SK-N-SH treated with all-trans-retinoic acid at 6 μM for 48 hours (cell line): ENCODE measurements at regions not wholly inside any gene's neighbourhood (a gene's known extent, or its start where the extent isn't known, plus 50 kb on each side); places are given as distances from the start of the nearest gene placed in this dataset.

ENCODE experiments used
- GLIS3 ChIP-seq: fragments of 250-450 bp; sonication (Bioruptor Pico); IDR thresholded peaks from 2 replicates; pipeline ENCODE4 v1.5.0; 2020; ENCODE audit warnings: mild to moderate bottlenecking, moderate library complexity
- ISL1 ChIP-seq: fragments of 250-450 bp; sonication (Bioruptor Pico); IDR thresholded peaks from 2 replicates; pipeline ENCODE4 v2.1.2; 2022; ENCODE audit warnings: mild to moderate bottlenecking, moderate library complexity
- OSR1 ChIP-seq: fragments of 250-450 bp; sonication (Bioruptor Pico); IDR thresholded peaks from 2 replicates; pipeline ENCODE4 v1.8.0; 2022; ENCODE audit warnings: moderate library complexity, mild to moderate bottlenecking, inconsistent platforms
- PPARA ChIP-seq: fragments of 250-450 bp; sonication (Bioruptor Pico); IDR thresholded peaks from 2 replicates; pipeline ENCODE4 v1.5.0; 2020; ENCODE audit warnings: mild to moderate bottlenecking, borderline replicate concordance
- RARB ChIP-seq: fragments of 250-450 bp; sonication (Bioruptor Pico); IDR thresholded peaks from 2 replicates; pipeline ENCODE4 v1.8.0; 2021; ENCODE audit warnings: mild to moderate bottlenecking, moderate library complexity
- TCF4 ChIP-seq: fragments of 250-450 bp; sonication (Bioruptor Pico); IDR thresholded peaks from 2 replicates; pipeline ENCODE4 v1.8.0; 2021; ENCODE audit warnings: mild to moderate bottlenecking, moderate library complexity, borderline replicate concordance
- ZFP3 ChIP-seq: fragments of 250-450 bp; sonication (Bioruptor Pico); IDR thresholded peaks from 2 replicates; pipeline ENCODE4 v1.5.0; 2020; ENCODE audit warnings: mild to moderate bottlenecking, moderate library complexity
- ZFP30 ChIP-seq: fragments of 450-650 bp; formaldehyde crosslinking; IDR thresholded peaks from 2 replicates; pipeline ENCODE4 v1.5.0; 2022; ENCODE audit warnings: mild to moderate bottlenecking, moderate library complexity
- ZNF565 ChIP-seq: fragments of 450-650 bp; formaldehyde crosslinking; conservative IDR thresholded peaks from 2 replicates; pipeline ENCODE4 v1.5.0; 2020; ENCODE audit warnings: low read depth, mild to moderate bottlenecking, moderate library complexity
- TF ChIP-seq, protein P1 (sequence below): fragments of 250-450 bp; sonication (Bioruptor Pico); IDR thresholded peaks from 2 replicates; pipeline ENCODE4 v1.8.0; 2020; ENCODE audit warnings: mild to moderate bottlenecking, moderate library complexity, borderline replicate concordance

DNA sequence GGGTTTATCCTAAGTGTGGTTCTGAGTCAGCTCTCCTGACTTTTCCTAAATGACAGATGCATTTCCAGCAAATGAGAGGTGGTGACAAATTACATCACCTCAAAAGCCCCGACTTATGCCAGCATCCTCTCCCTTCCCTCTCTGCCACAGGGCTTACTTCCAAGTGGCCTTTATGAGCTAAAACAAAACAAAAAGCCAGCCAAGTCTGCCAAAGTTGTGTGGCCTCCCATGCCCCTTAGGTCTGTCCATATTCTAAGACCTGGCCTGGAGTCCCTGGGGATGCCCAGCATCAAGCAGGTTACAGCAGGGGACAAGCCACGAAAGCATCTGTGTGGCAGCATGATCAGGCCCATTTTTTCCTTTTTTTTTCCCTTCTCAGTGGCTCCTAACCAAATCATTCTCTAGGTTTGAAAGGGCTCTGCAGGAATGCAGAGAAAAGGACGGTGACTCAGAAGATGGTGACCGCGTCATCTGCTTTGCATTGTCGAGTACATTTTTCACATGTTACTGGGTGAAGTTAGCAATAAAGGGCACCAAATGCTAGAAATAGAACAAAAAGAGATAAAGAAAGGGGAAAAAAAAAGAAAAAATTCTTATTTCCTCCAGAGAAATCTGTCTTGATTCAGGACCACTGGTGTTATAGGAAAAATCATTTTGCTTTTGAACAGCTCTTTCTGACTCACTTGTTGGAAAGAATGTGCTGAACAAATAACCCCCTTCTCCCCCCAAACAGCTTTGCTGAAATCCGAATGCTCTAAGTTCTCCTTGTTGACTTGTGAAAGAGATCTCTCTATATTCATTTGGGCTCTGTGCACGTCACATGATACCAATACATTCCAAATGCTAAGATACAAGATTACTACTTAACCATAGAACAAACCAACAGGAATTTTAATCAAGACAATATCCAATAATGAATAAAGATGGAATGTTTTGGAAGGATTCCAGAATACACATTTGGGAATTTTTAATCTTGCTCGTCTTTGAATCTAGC is 178.7 kb downstream of the EN1 start:
- TF ChIP-seq RARB (CRISPR knock-in tag) (peak; percentile 17; the same call in 1 of the 2 replicates), TCF4 (CRISPR knock-in tag) (peak; percentile 10; the same call in 1 of the 2 replicates), ZFP30 (no peak), ZNF565 (CRISPR knock-in tag) (no peak), OSR1 (CRISPR knock-in tag) (no peak), ISL1 (CRISPR knock-in tag) (peak; percentile 96), PPARA (no peak), ZFP3 (CRISPR knock-in tag) (no peak; the same call in 1 of the 2 replicates), GLIS3 (CRISPR knock-in tag) (no peak)
- TF ChIP-seq, protein P1, sequence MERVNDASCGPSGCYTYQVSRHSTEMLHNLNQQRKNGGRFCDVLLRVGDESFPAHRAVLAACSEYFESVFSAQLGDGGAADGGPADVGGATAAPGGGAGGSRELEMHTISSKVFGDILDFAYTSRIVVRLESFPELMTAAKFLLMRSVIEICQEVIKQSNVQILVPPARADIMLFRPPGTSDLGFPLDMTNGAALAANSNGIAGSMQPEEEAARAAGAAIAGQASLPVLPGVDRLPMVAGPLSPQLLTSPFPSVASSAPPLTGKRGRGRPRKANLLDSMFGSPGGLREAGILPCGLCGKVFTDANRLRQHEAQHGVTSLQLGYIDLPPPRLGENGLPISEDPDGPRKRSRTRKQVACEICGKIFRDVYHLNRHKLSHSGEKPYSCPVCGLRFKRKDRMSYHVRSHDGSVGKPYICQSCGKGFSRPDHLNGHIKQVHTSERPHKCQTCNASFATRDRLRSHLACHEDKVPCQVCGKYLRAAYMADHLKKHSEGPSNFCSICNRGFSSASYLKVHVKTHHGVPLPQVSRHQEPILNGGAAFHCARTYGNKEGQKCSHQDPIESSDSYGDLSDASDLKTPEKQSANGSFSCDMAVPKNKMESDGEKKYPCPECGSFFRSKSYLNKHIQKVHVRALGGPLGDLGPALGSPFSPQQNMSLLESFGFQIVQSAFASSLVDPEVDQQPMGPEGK (CRISPR knock-in tag) = 0 out of 2 replicates have a peak, but pooled peaks have one; percentile 40
